ENCODE measurements at regions not wholly inside any gene's neighbourhood (a gene's known extent, or its start where the extent isn't known, plus 50 kb on each side); places are given as distances from the start of the nearest gene placed in this dataset.

DNA sequence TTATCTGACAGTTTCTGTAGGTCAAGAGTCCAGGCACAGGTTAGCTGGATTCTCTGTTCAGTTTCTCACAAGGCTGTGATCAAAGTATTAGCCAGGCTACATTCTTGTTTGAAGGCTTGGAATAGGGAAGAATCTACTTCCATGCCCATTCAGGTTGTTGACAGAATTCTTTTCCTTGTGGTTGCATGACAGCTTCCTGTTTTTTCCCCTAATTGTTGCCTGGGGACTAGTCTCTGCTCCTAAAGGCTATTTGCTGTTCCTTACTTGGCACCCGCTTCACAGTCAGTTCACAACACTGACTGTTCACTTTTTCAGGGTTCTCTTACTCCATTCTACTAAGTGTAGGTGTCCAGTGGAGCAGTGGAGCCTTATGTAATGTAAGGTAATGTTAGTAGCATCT lies 115.4 kb upstream of the GBE1 start:
- no peak for TF ChIP-seq YY1 (IDR thresholded peaks at IDR 0.05; ENCODE audit: low read depth)
- no peak for TF ChIP-seq EGR1 (IDR thresholded peaks at IDR 0.05)
- TF ChIP-seq MAX (IDR thresholded peaks at IDR 0.05), result no peak
- TF ChIP-seq FOXM1 (IDR thresholded peaks at IDR 0.05; ENCODE audit: borderline replicate concordance, low read depth), result no peak
- TF ChIP-seq REST (IDR thresholded peaks at IDR 0.05; ENCODE audit: low read depth), result no peak
- TF ChIP-seq CREB1 (IDR thresholded peaks at IDR 0.05; ENCODE audit: low read depth), result no peak
- TF ChIP-seq ZBTB7A (IDR thresholded peaks at IDR 0.05; ENCODE audit: low read depth), result no peak
- TF ChIP-seq CEBPB (IDR thresholded peaks at IDR 0.05), result no peak
- TF ChIP-seq, protein P1, sequence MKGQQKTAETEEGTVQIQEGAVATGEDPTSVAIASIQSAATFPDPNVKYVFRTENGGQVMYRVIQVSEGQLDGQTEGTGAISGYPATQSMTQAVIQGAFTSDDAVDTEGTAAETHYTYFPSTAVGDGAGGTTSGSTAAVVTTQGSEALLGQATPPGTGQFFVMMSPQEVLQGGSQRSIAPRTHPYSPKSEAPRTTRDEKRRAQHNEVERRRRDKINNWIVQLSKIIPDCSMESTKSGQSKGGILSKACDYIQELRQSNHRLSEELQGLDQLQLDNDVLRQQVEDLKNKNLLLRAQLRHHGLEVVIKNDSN (IDR thresholded peaks at IDR 0.05), result no peak
- TF ChIP-seq RAD21 (IDR thresholded peaks at IDR 0.05; ENCODE audit: low read depth), result no peak
- TF ChIP-seq TAF1 (IDR thresholded peaks at IDR 0.05; ENCODE audit: low read depth), result no peak
- no peak for TF ChIP-seq EP300 (IDR thresholded peaks at IDR 0.05; ENCODE audit: borderline replicate concordance)
